ENCODE measurements at regions not wholly inside any gene's neighbourhood (a gene's known extent, or its start where the extent isn't known, plus 50 kb on each side); places are given as distances from the start of the nearest gene placed in this dataset.
"Not testable (repeated sequence)": the region's sequence is repeated elsewhere in the genome, so short reads cannot be mapped to it uniquely, and the experiment has no call there.

GRCh38 chr12:79993106-79993862, 58.4 kb upstream of the PPP1R12A start:
- Histone ChIP-seq H3K4me1 (ENCODE audit: insufficient read depth, poor library complexity, severe bottlenecking) (peaks cover 1% of the 10 kb centered on the region), H3K27ac (ENCODE audit: poor library complexity, severe bottlenecking) (no peak overlapping the region), H3K27me3 (ENCODE audit: insufficient read depth, poor library complexity, severe bottlenecking) (no peaks in the 10 kb centered on the region), H3K4me3 (ENCODE audit: severe bottlenecking) (no peak overlapping the region), H3K9me3 (ENCODE audit: severe bottlenecking) (no peaks in the 10 kb centered on the region), H3K36me3 (ENCODE audit: low read depth) (no peaks in the 10 kb centered on the region)
- DNase-seq (ENCODE audit: low spot score) (no peak), ATAC-seq (ENCODE audit: low read depth) (no peak)
- TF ChIP-seq CTCF (IDR thresholded peaks at IDR 0.05; ENCODE audit: poor library complexity, severe bottlenecking): no peak

- H3K27ac ChIP-seq (ENCODE audit: poor library complexity, severe bottlenecking): no peak overlapping the region
- no peak overlapping the region for H3K4me3 ChIP-seq (ENCODE audit: severe bottlenecking)
- H3K9me3 ChIP-seq (ENCODE audit: severe bottlenecking): no peaks in the 10 kb centered on the region
- H3K27me3 ChIP-seq (ENCODE audit: insufficient read depth, poor library complexity, severe bottlenecking): no peaks in the 10 kb centered on the region
- no peak for DNase-seq (ENCODE audit: low spot score)
- no peak for TF ChIP-seq CTCF (IDR thresholded peaks at IDR 0.05; ENCODE audit: poor library complexity, severe bottlenecking)
- ATAC-seq (ENCODE audit: low read depth): no peak
- no peaks in the 10 kb centered on the region for H3K36me3 ChIP-seq (ENCODE audit: low read depth)
- peaks cover 3% of the 10 kb centered on the region for H3K4me1 ChIP-seq (ENCODE audit: insufficient read depth, poor library complexity, severe bottlenecking)
Observed at GRCh38 chr12:79991586-79991985, 56.7 kb upstream of the PPP1R12A start.

GRCh38 chr12:79990509-79991338, 55.8 kb upstream of the PPP1R12A start:
- H3K36me3 ChIP-seq (ENCODE audit: low read depth); DNase-seq (ENCODE audit: low spot score); H3K4me3 ChIP-seq (ENCODE audit: severe bottlenecking); H3K4me1 ChIP-seq (ENCODE audit: insufficient read depth, poor library complexity, severe bottlenecking); H3K27ac ChIP-seq (ENCODE audit: poor library complexity, severe bottlenecking); H3K27me3 ChIP-seq (ENCODE audit: insufficient read depth, poor library complexity, severe bottlenecking); ATAC-seq (ENCODE audit: low read depth); H3K9me3 ChIP-seq (ENCODE audit: severe bottlenecking): not testable (repeated sequence)

- TF ChIP-seq CTCF (IDR thresholded peaks at IDR 0.05; ENCODE audit: poor library complexity, severe bottlenecking): no peak
- DNase-seq (ENCODE audit: low spot score): no peak
- no peaks in the 10 kb centered on the region for H3K9me3 ChIP-seq (ENCODE audit: severe bottlenecking)
- peaks cover 10% of the 10 kb centered on the region for H3K4me1 ChIP-seq (ENCODE audit: insufficient read depth, poor library complexity, severe bottlenecking)
- no peak overlapping the region for H3K27ac ChIP-seq (ENCODE audit: poor library complexity, severe bottlenecking)
- H3K36me3 ChIP-seq (ENCODE audit: low read depth): no peaks in the 10 kb centered on the region
- no peak overlapping the region for H3K4me3 ChIP-seq (ENCODE audit: severe bottlenecking)
- ATAC-seq (ENCODE audit: low read depth): no peak
- no peaks in the 10 kb centered on the region for H3K27me3 ChIP-seq (ENCODE audit: insufficient read depth, poor library complexity, severe bottlenecking)
Observed at GRCh38 chr12:79988368-79988767, 53.5 kb upstream of the PPP1R12A start.

GRCh38 chr12:79987731-79988130, 52.8 kb upstream of the PPP1R12A start:
- H3K27ac ChIP-seq (ENCODE audit: poor library complexity, severe bottlenecking): no peak overlapping the region
- no peak overlapping the region for H3K4me3 ChIP-seq (ENCODE audit: severe bottlenecking)
- H3K27me3 ChIP-seq (ENCODE audit: insufficient read depth, poor library complexity, severe bottlenecking): no peaks in the 10 kb centered on the region
- ATAC-seq (ENCODE audit: low read depth) (no peak), DNase-seq (ENCODE audit: low spot score) (no peak)
- no peaks in the 10 kb centered on the region for H3K36me3 ChIP-seq (ENCODE audit: low read depth)
- H3K4me1 ChIP-seq (ENCODE audit: insufficient read depth, poor library complexity, severe bottlenecking): peaks cover 16% of the 10 kb centered on the region
- TF ChIP-seq CTCF (IDR thresholded peaks at IDR 0.05; ENCODE audit: poor library complexity, severe bottlenecking): no peak
- no peaks in the 10 kb centered on the region for H3K9me3 ChIP-seq (ENCODE audit: severe bottlenecking)
